GM23338 (cell line): ENCODE measurements at regions not wholly inside any gene's neighbourhood (a gene's known extent, or its start where the extent isn't known, plus 50 kb on each side); places are given as distances from the start of the nearest gene placed in this dataset.

Source experiments
- CREB1 ChIP-seq: fragments of 250-450 bp; sonication (Bioruptor Pico); IDR thresholded peaks from 2 replicates; pipeline ENCODE4 v1.5.0; 2020; ENCODE audit warnings: low read depth, mild to moderate bottlenecking, moderate library complexity
- EZH2 ChIP-seq: fragments of 200-600 bp; sonication (generic); IDR thresholded peaks from one replicate; pipeline ENCODE4 v1.8.0; 2017; ENCODE audit warnings: antibody characterized with exemption, mild to moderate bottlenecking, low read depth; ENCODE audit not compliant: unreplicated experiment
- EZH2phosphoT487 ChIP-seq: fragments of 200-600 bp; sonication (generic); IDR thresholded peaks from one replicate; pipeline ENCODE4 v1.8.1; 2018; ENCODE audit warnings: antibody characterized with exemption; ENCODE audit not compliant: unreplicated experiment
- POLR2AphosphoS5 ChIP-seq: IDR thresholded peaks from 2 replicates; pipeline ENCODE4 v1.6.1; 2016; ENCODE audit warnings: antibody characterized with exemption, low read depth
- STAT1 ChIP-seq: IDR thresholded peaks from one replicate; pipeline ENCODE4 v1.6.1; 2016; ENCODE audit warnings: antibody characterized with exemption; ENCODE audit not compliant: unreplicated experiment
- ZNF114 ChIP-seq: fragments of 250-450 bp; sonication (Bioruptor Pico); IDR thresholded peaks from 2 replicates; pipeline ENCODE4 v1.5.0; 2020; ENCODE audit warnings: mild to moderate bottlenecking, moderate library complexity
- TF ChIP-seq, protein P1 (sequence below), 2 experiments: fragments of 200-600 bp in 1 of 2; sonication (generic) in 1 of 2; conservative IDR thresholded peaks; 2 replicates each; pipeline versions ENCODE4 v1.5.1 to v1.6.1; 2016 to 2017; ENCODE audit warnings: antibody characterized with exemption in 2 of 2, low read depth in 2 of 2, mild to moderate bottlenecking in 2 of 2, moderate library complexity in 1 of 2

DNA sequence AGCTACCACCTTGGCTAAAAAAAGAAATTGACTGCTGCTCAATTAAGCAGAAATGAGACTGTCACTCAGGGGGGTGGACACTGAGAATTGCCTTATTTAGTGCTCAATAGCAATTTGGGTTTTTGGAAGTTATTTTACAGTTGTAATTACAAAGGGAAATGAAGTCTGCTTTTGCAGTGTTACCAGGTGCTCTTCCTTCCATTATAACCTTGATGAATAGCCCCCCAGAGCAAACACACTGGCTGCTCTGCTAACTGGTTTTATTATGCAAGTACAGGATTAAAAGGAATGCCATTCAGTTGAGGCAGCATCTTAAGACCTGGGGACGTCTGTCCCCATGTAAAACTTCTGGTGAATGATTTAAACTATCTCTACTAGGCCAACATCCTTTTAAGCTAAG lies 191.0 kb downstream of the EVX1 start:
- no peak for TF ChIP-seq POLR2AphosphoS5
- TF ChIP-seq, protein P1, sequence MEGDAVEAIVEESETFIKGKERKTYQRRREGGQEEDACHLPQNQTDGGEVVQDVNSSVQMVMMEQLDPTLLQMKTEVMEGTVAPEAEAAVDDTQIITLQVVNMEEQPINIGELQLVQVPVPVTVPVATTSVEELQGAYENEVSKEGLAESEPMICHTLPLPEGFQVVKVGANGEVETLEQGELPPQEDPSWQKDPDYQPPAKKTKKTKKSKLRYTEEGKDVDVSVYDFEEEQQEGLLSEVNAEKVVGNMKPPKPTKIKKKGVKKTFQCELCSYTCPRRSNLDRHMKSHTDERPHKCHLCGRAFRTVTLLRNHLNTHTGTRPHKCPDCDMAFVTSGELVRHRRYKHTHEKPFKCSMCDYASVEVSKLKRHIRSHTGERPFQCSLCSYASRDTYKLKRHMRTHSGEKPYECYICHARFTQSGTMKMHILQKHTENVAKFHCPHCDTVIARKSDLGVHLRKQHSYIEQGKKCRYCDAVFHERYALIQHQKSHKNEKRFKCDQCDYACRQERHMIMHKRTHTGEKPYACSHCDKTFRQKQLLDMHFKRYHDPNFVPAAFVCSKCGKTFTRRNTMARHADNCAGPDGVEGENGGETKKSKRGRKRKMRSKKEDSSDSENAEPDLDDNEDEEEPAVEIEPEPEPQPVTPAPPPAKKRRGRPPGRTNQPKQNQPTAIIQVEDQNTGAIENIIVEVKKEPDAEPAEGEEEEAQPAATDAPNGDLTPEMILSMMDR (conservative IDR thresholded peaks at IDR 0.05; ENCODE audit: low read depth in 2 of 2): no peak
- no peak for TF ChIP-seq EZH2
- TF ChIP-seq STAT1: no peak
- no peak for TF ChIP-seq CREB1 (CRISPR knock-in tag)
- TF ChIP-seq EZH2phosphoT487: no peak
- no peak for TF ChIP-seq ZNF114 (CRISPR knock-in tag)
